ENCODE measurements at regions not wholly inside any gene's neighbourhood (a gene's known extent, or its start where the extent isn't known, plus 50 kb on each side); places are given as distances from the start of the nearest gene placed in this dataset.

DNA sequence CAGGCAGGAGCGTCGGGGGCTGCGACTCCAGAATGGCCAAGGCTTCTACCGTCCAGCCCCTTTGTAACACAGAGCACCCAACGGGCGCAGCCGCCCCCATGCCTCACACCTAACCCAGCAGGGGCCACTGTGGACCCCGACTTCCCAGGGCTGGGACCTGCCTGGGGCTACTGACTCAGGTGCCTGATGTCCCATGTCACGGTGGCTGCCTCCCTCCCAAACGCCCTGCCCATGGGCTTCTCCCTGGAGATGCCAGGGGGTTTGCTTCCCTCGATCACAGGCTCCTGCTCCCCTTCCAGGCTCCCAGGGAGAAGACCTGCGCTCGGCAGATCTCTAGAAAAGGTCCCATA is 84.0 kb downstream of the MYEOV start:
- Histone ChIP-seq H4K20me1 (ENCODE audit: insufficient read depth, low read length) (no peaks in the 10 kb centered on the region), H3K9ac (ENCODE audit: low read depth, low read length) (no peak overlapping the region), H2BK20ac (ENCODE audit: low read depth, low read length) (no peak overlapping the region), H3K27ac (ENCODE audit: insufficient read depth, low read length) (no peak overlapping the region), H3K9me3 (ENCODE audit: control insufficient read depth, insufficient read depth, low read length) (no peaks in the 10 kb centered on the region), H3K56ac (ENCODE audit: extremely low read depth, insufficient read depth, low read length) (no peak overlapping the region), H2AFZ (replicated peaks; ENCODE audit: low read length, poor library complexity) (no peak overlapping the region), H2AK5ac (ENCODE audit: low read depth, low read length) (0 out of 2 replicates have a peak overlapping the region, but pooled peaks have one; percentile 1), H2BK5ac (ENCODE audit: low read depth, low read length, poor library complexity, severe bottlenecking) (no peak overlapping the region), H3K18ac (ENCODE audit: low read depth, low read length) (no peak overlapping the region), H3K9me1 (ENCODE audit: insufficient read depth, low read length) (no peaks in the 10 kb centered on the region), H3K4me2 (ENCODE audit: low read depth, low read length) (no peak overlapping the region), H3K27me3 (ENCODE audit: control insufficient read depth, insufficient read depth, low read length) (no peaks in the 10 kb centered on the region), H2BK120ac (ENCODE audit: low read depth, low read length) (no peak overlapping the region), H3K4me1 (ENCODE audit: control insufficient read depth, insufficient read depth, low read length) (0 out of 2 replicates have a peak, but pooled peaks cover 2% of the 10 kb centered on the region), H4K91ac (ENCODE audit: insufficient read depth, low read depth, low read length) (no peak overlapping the region), H2BK15ac (ENCODE audit: low read depth, low read length) (no peak overlapping the region), H2AK9ac (replicated peaks; ENCODE audit: low read depth, low read length, poor library complexity) (peak overlapping the region; percentile 59), H3K23ac (ENCODE audit: low read depth, low read length) (no peak overlapping the region), H3K79me1 (ENCODE audit: low read depth in 1 of 2, low read length in 2 of 2) (no peaks in the 10 kb centered on the region), H4K8ac (ENCODE audit: low read depth in 2 of 2, low read length in 2 of 2) (no peak overlapping the region), H3K4ac (ENCODE audit: low read depth, low read length) (no peak overlapping the region), H4K5ac (ENCODE audit: low read depth, low read length) (no peak overlapping the region), H3K14ac (replicated peaks; ENCODE audit: low read depth, low read length) (no peak overlapping the region), H3K36me3 (ENCODE audit: control insufficient read depth, insufficient read depth, low read length) (no peaks in the 10 kb centered on the region), H3K4me3 (ENCODE audit: insufficient read depth, low read depth, low read length) (no peak overlapping the region)
- ATAC-seq (ENCODE audit: low read depth): no peak
- intact Hi-C loops (cut with micrococcal nuclease): no loop called here
- no CpG with 5 or more reads among the region's 13 CpGs for WGBS, 2 experiments (ENCODE audit: extremely low coverage in 2 of 2, insufficient read length in 1 of 2)
- in situ Hi-C loops (cut with MboI; ENCODE audit: low sequenced_read_pairs): no loop called here
- BruUV-seq (replicated peaks): no TSS peak
- no peak for DNase-seq
- TF ChIP-seq, protein P1, sequence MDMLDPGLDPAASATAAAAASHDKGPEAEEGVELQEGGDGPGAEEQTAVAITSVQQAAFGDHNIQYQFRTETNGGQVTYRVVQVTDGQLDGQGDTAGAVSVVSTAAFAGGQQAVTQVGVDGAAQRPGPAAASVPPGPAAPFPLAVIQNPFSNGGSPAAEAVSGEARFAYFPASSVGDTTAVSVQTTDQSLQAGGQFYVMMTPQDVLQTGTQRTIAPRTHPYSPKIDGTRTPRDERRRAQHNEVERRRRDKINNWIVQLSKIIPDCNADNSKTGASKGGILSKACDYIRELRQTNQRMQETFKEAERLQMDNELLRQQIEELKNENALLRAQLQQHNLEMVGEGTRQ (IDR thresholded peaks at IDR 0.05; ENCODE audit: low read depth, low read length): no peak
- TF ChIP-seq FOS (IDR thresholded peaks at IDR 0.05; ENCODE audit: low read depth, low read length) (no peak), RCOR1 (IDR thresholded peaks at IDR 0.05; ENCODE audit: insufficient replicate concordance, low read length) (no peak), POLR2A (IDR thresholded peaks at IDR 0.05; ENCODE audit: low read depth, low read length) (no peak), SMC3 (IDR thresholded peaks at IDR 0.05; ENCODE audit: low read depth, low read length) (no peak), MXI1 (IDR thresholded peaks at IDR 0.05; ENCODE audit: borderline replicate concordance, low read depth, low read length) (no peak), NFE2L2 (IDR thresholded peaks at IDR 0.05; ENCODE audit: low read depth, low read length) (no peak), BHLHE40 (IDR thresholded peaks at IDR 0.05; ENCODE audit: low read depth, low read length) (no peak), RFX5 (IDR thresholded peaks at IDR 0.05; ENCODE audit: low read depth, low read length) (no peak), RAD21 (IDR thresholded peaks at IDR 0.05; ENCODE audit: low read length) (no peak), CHD1 (IDR thresholded peaks at IDR 0.05; ENCODE audit: low read depth, low read length) (no peak), CEBPB (IDR thresholded peaks at IDR 0.05; ENCODE audit: low read depth, low read length) (no peak), MAZ (IDR thresholded peaks at IDR 0.05; ENCODE audit: borderline replicate concordance, low read depth, low read length) (no peak), MAFK (IDR thresholded peaks at IDR 0.05; ENCODE audit: low read depth, low read length) (no peak)
- TF ChIP-seq, protein P2, sequence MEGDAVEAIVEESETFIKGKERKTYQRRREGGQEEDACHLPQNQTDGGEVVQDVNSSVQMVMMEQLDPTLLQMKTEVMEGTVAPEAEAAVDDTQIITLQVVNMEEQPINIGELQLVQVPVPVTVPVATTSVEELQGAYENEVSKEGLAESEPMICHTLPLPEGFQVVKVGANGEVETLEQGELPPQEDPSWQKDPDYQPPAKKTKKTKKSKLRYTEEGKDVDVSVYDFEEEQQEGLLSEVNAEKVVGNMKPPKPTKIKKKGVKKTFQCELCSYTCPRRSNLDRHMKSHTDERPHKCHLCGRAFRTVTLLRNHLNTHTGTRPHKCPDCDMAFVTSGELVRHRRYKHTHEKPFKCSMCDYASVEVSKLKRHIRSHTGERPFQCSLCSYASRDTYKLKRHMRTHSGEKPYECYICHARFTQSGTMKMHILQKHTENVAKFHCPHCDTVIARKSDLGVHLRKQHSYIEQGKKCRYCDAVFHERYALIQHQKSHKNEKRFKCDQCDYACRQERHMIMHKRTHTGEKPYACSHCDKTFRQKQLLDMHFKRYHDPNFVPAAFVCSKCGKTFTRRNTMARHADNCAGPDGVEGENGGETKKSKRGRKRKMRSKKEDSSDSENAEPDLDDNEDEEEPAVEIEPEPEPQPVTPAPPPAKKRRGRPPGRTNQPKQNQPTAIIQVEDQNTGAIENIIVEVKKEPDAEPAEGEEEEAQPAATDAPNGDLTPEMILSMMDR (conservative IDR thresholded peaks at IDR 0.05; ENCODE audit: low read depth, low read length): no peak
- TF ChIP-seq, protein P3, sequence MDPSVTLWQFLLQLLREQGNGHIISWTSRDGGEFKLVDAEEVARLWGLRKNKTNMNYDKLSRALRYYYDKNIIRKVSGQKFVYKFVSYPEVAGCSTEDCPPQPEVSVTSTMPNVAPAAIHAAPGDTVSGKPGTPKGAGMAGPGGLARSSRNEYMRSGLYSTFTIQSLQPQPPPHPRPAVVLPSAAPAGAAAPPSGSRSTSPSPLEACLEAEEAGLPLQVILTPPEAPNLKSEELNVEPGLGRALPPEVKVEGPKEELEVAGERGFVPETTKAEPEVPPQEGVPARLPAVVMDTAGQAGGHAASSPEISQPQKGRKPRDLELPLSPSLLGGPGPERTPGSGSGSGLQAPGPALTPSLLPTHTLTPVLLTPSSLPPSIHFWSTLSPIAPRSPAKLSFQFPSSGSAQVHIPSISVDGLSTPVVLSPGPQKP (IDR thresholded peaks at IDR 0.05; ENCODE audit: borderline replicate concordance, low read depth, low read length): no peak
- POLR2A ChIA-PET (ENCODE audit: unreplicated experiment): no interaction called here
- dilution Hi-C loops (cut with HindIII; ENCODE audit: low sequenced_read_pairs, unreplicated experiment): no loop called here
- CTCF ChIA-PET: no interaction called here

All from IMR-90 (cell line).